H9 (cell line): ENCODE measurements at regions not wholly inside any gene's neighbourhood (a gene's known extent, or its start where the extent isn't known, plus 50 kb on each side); places are given as distances from the start of the nearest gene placed in this dataset.

Source experiments
- DNase-seq: peaks from one replicate; pipeline ENCODE4 v3.0.0-alpha.2; 2017
- H2AFZ ChIP-seq: one replicate; pipeline ENCODE4 v1.6.1; 2013; ENCODE audit warnings: mild to moderate bottlenecking, low read length, control low read depth, moderate library complexity
- H2AK5ac ChIP-seq: 2 replicates; pipeline ENCODE4 v1.6.1; 2013; ENCODE audit warnings: low read length, control low read depth, mixed read lengths; ENCODE audit not compliant: insufficient read length
- H2BK120ac ChIP-seq: one replicate; pipeline ENCODE4 v1.6.1; 2013; ENCODE audit warnings: low read depth, mild to moderate bottlenecking, low read length, control low read depth, inconsistent platforms; ENCODE audit not compliant: poor library complexity, severe bottlenecking
- H2BK12ac ChIP-seq: 2 replicates; pipeline ENCODE4 v1.6.1; 2013; ENCODE audit warnings: low read length, control low read depth, mixed read lengths, low read depth; ENCODE audit not compliant: insufficient read length
- H2BK15ac ChIP-seq: 2 replicates; pipeline ENCODE4 v1.6.1; 2013; ENCODE audit warnings: low read depth, low read length, control low read depth
- H2BK20ac ChIP-seq: one replicate; pipeline ENCODE4 v1.6.1; 2013; ENCODE audit warnings: low read depth, mild to moderate bottlenecking, low read length, control low read depth, inconsistent platforms; ENCODE audit not compliant: poor library complexity, severe bottlenecking
- H2BK5ac ChIP-seq: 2 replicates; pipeline ENCODE4 v1.6.1; 2013; ENCODE audit warnings: low read length, control low read depth, mixed read lengths; ENCODE audit not compliant: insufficient read length
- H3K14ac ChIP-seq: 2 replicates; pipeline ENCODE4 v1.6.1; 2013; ENCODE audit warnings: low read length, control low read depth; ENCODE audit not compliant: insufficient read depth
- H3K18ac ChIP-seq: 2 replicates; pipeline ENCODE4 v1.6.1; 2013; ENCODE audit warnings: low read depth, mild to moderate bottlenecking, mixed read lengths, low read length, control low read depth; ENCODE audit not compliant: insufficient read length
- H3K23ac ChIP-seq: 2 replicates; pipeline ENCODE4 v1.6.1; 2013; ENCODE audit warnings: low read length, control low read depth, mixed read lengths, low read depth; ENCODE audit not compliant: insufficient read length
- H3K23me2 ChIP-seq: 2 replicates; pipeline ENCODE4 v1.6.1; 2013; ENCODE audit warnings: low read depth, mild to moderate bottlenecking, mixed read lengths, low read length, control low read depth; ENCODE audit not compliant: insufficient read length, poor library complexity, severe bottlenecking
- H3K27ac ChIP-seq: 2 replicates; pipeline ENCODE4 v1.5.1; 2013; ENCODE audit warnings: low read length, control low read depth, mixed read lengths, low read depth; ENCODE audit not compliant: insufficient read length
- H3K27me3 ChIP-seq: 2 replicates; pipeline ENCODE4 v1.6.1; 2013; ENCODE audit warnings: low read length, control low read depth, inconsistent platforms; ENCODE audit not compliant: insufficient read depth
- H3K4ac ChIP-seq: 2 replicates; pipeline ENCODE4 v1.6.1; 2013; ENCODE audit warnings: low read depth, mild to moderate bottlenecking, control low read depth, inconsistent platforms, low read length, moderate library complexity
- H3K4me1 ChIP-seq: 2 replicates; pipeline ENCODE4 v1.6.1; 2013; ENCODE audit warnings: low read length, control low read depth, inconsistent platforms; ENCODE audit not compliant: insufficient read depth
- H3K4me2 ChIP-seq: 2 replicates; pipeline ENCODE4 v1.6.1; 2013; ENCODE audit warnings: low read length, control low read depth, mixed read lengths; ENCODE audit not compliant: insufficient read length, insufficient read depth
- H3K56ac ChIP-seq: 2 replicates; pipeline ENCODE4 v1.6.1; 2013; ENCODE audit warnings: low read depth, mild to moderate bottlenecking, mixed read lengths, low read length, control low read depth; ENCODE audit not compliant: insufficient read length
- H3K79me1 ChIP-seq: 2 replicates; pipeline ENCODE4 v1.6.1; 2013; ENCODE audit warnings: low read depth, mild to moderate bottlenecking, moderate library complexity, low read length, control low read depth, inconsistent platforms; ENCODE audit not compliant: insufficient read depth, poor library complexity, severe bottlenecking
- H3K79me2 ChIP-seq: 2 replicates; pipeline ENCODE4 v1.6.1; 2013; ENCODE audit warnings: low read length, control low read depth, inconsistent platforms; ENCODE audit not compliant: insufficient read depth
- H3K9ac ChIP-seq: 2 replicates; pipeline ENCODE4 v1.6.1; 2013; ENCODE audit warnings: low read length, control low read depth, mixed read lengths; ENCODE audit not compliant: insufficient read length; ENCODE audit errors: extremely low read depth
- H3K9me3 ChIP-seq: one replicate; pipeline ENCODE4 v1.6.1; 2013; ENCODE audit warnings: low read depth, low read length, inconsistent platforms; ENCODE audit not compliant: control insufficient read depth
- H3T11ph ChIP-seq: one replicate; pipeline ENCODE4 v1.6.1; 2013; ENCODE audit warnings: mild to moderate bottlenecking, low read length, control low read depth, inconsistent platforms
- H4K20me1 ChIP-seq: one replicate; pipeline ENCODE4 v1.6.1; 2013; ENCODE audit not compliant: control insufficient read depth, insufficient read length, insufficient read depth
- H4K5ac ChIP-seq: 2 replicates; pipeline ENCODE4 v1.6.1; 2013; ENCODE audit warnings: low read depth, mild to moderate bottlenecking, mixed read lengths, low read length, control low read depth; ENCODE audit not compliant: insufficient read length
- H4K8ac ChIP-seq: replicated peaks from 2 replicates; pipeline ENCODE4 v1.6.1; 2013; ENCODE audit warnings: low read length, control low read depth, mixed read lengths, low read depth; ENCODE audit not compliant: insufficient read length
- H4K91ac ChIP-seq: 2 replicates; pipeline ENCODE4 v1.6.1; 2013; ENCODE audit warnings: low read depth, mild to moderate bottlenecking, moderate library complexity, mixed read lengths, low read length, control low read depth; ENCODE audit not compliant: insufficient read length
- H3K27ac Mint-ChIP-seq, 3 experiments: 2 replicates in 2 of 3; 3 replicates in 1 of 3; pipeline ENCODE4 v1.8.0; 2020 to 2021; ENCODE audit warnings: mixed read lengths in 3 of 3, mild to moderate bottlenecking in 1 of 3, moderate library complexity in 1 of 3
- H3K27me3 Mint-ChIP-seq: 2 replicates; pipeline ENCODE4 v1.8.0; 2021; ENCODE audit warnings: low read depth, mild to moderate bottlenecking, moderate library complexity, mixed read lengths
- H3K36me3 Mint-ChIP-seq, 3 experiments: 2 replicates in 2 of 3; 3 replicates in 1 of 3; pipeline ENCODE4 v1.8.0; 2020 to 2021; ENCODE audit warnings: low read depth in 3 of 3, mixed read lengths in 3 of 3; ENCODE audit not compliant: insufficient read depth in 1 of 3
- H3K4me1 Mint-ChIP-seq, 2 experiments: 2 replicates each; pipeline ENCODE4 v1.8.0; 2020; ENCODE audit warnings: mixed read lengths in 2 of 2
- H3K4me3 Mint-ChIP-seq, 2 experiments: 2 replicates in 1 of 2; 3 replicates in 1 of 2; pipeline ENCODE4 v1.8.0; 2020 to 2021; ENCODE audit warnings: mild to moderate bottlenecking in 2 of 2, mixed read lengths in 2 of 2, moderate library complexity in 1 of 2
- H3K9me3 Mint-ChIP-seq, 2 experiments: 2 replicates in 1 of 2; 3 replicates in 1 of 2; pipeline ENCODE4 v1.8.0; 2020; ENCODE audit warnings: mild to moderate bottlenecking in 2 of 2, mixed read lengths in 2 of 2, moderate library complexity in 1 of 2
- CTCF ChIP-seq: fragments of 200-600 bp; sonication (generic); conservative IDR thresholded peaks from 3 replicates; pipeline ENCODE4 v1.8.0; 2021; ENCODE audit warnings: antibody characterized with exemption, mild to moderate bottlenecking
- WGBS: extraction: QIAGEN DNeasy Blood & Tissue Kit; methylation state at CpG from one replicate; pipeline ENCODE4 v1.1.7; 2013; ENCODE audit warnings: missing lambda C conversion rate, low lambda C conversion rate, mixed read lengths; ENCODE audit not compliant: insufficient read length; ENCODE audit errors: extremely low coverage; 5-methylcytosine and 5-hydroxymethylcytosine counted together

GRCh38 chr3:963255-963654 is 129.6 kb upstream of the CNTN6 start:
- Histone ChIP-seq H3K27ac (no peak overlapping the region), H3K56ac (no peak overlapping the region), H3K23me2 (no peaks in the 10 kb centered on the region), H4K91ac (no peak overlapping the region), H2AFZ (no peak overlapping the region), H2BK5ac (no peak overlapping the region), H2BK15ac (no peak overlapping the region), H4K20me1 (no peaks in the 10 kb centered on the region), H2BK12ac (no peak overlapping the region), H3K27me3 (no peaks in the 10 kb centered on the region), H3T11ph (no peak overlapping the region), H3K4me1 (no peaks in the 10 kb centered on the region), H2BK20ac (no peak overlapping the region), H2BK120ac (no peak overlapping the region), H3K9me3 (no peaks in the 10 kb centered on the region), H2AK5ac (no peak overlapping the region), H3K4me2 (no peak overlapping the region), H3K23ac (no peak overlapping the region), H3K79me2 (no peaks in the 10 kb centered on the region), H4K8ac (no peak overlapping the region), H4K5ac (no peak overlapping the region), H3K9ac (no peak overlapping the region), H3K79me1 (no peaks in the 10 kb centered on the region), H3K14ac (no peak overlapping the region), H3K4ac (no peak overlapping the region), H3K18ac (no peak overlapping the region)
- no peak for DNase-seq
- Mint-ChIP-seq H3K4me3 (no peak overlapping the region), H3K27ac (no peak overlapping the region), H3K9me3 (peaks cover 10 to 11% of the 10 kb centered on the region in 2 experiments), H3K4me1 (no peaks in the 10 kb centered on the region), H3K36me3 (peaks cover 0 to 4% (median 0%) of the 10 kb centered on the region in 3 experiments; a peak in 3 of 7 replicates), H3K27me3 (no peaks in the 10 kb centered on the region)
- WGBS, result no CpG with 5 or more reads among the region's 2 CpGs
- no peak for TF ChIP-seq CTCF
